ENCODE measurements at regions not wholly inside any gene's neighbourhood (a gene's known extent, or its start where the extent isn't known, plus 50 kb on each side); places are given as distances from the start of the nearest gene placed in this dataset.
A peak's percentile ranks its signal among the peaks of the same experiment; 100 is the strongest.

DNA sequence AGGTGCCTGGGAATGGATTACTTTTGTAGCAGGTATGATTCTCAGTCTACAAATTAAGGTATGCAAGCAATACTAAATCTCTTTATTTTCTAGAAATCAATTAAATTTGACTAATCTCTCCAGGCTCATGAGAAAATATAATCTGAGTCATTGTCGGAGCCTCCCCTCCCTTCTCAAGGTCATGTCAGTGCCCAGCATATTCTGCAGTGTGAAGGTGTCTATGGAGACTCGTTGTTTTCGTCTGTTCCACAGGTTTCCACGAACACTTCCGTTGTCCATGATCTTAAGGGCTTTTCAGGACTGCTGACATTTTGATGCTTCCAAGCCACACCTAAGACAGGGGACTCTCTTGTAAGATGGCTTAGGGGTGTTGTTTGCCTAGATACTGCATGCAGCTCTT is 56.6 kb upstream of the SCOC start:
- DNase-seq: no peak

DNA sequence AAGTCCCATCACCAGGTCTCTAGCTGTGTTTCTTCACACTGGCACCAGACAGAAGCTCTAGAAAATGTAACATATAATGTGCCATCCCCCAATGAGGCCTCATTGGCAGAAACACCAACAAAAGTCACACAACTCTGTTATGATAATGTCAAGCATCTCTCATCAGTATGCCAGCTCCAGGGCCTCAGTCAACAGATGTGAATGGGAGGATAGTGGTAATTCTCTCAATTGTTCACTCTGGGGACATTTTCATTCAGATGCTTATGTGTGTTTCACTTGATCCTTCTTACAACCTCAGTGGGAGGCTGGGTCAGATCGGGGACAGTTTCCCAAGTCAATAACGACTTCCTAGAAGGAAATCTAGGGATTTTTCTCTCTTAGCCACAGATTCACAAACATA is 57.5 kb upstream of the SCOC start:
- no peak for DNase-seq

DNA sequence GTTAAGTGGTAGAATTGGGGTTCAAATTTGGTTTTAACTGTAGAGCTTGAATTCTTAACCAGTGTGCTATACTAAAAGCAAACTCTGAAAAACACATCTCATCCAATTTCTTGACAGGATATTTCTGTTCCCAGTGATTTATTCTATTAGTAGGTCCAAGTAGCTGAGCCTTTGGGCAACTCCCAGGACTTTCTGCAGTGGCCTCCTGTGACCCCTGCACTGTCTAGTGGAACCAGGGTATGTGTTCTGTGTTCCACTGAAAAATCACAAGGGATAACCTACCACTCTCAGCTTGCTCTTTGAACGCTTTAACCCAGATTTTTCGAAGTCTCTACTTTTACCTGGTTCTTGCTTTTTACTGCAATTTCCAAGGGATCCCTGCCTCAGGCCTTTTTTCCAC is 58.0 kb upstream of the SCOC start:
- DNase-seq: no peak

DNA sequence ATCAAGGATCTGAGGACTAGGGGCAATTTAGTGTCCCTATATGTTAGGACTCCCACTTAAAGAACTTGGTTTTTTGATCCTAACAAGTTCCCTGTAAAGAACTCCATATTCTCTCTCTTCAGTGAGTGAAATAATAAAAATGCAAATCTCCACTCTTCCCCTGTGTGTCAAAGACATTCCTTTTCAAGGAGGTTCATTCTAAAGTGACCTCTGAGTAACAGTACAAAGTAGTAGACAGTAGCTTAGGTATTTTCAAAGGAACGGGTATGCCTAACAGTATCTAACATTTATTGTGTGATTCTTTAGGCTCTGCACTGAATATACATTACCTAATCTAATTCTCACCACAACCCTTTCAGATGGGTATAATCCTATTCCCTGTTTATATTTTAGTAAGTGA is 58.4 kb upstream of the SCOC start:
- no peak for DNase-seq

DNA sequence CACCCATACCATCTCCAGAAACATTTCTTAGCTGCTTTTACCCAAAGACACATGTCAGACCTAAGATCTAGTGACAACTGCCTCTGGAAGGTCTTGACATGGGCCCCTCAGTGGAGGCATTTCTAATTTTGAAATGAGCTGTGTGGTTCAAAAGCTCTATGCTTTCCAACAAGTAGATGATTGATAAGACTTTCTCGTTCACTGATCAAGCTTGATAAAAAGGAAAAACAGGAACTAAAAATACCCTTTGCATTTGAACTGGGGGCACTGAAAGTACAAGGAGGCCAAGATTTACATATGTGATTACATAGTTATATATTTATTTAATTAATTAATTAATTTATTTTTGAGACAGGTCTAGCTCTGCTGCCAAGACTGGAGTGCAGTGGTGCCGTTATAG is 61.3 kb upstream of the SCOC start:
- DNase-seq: no peak

DNA sequence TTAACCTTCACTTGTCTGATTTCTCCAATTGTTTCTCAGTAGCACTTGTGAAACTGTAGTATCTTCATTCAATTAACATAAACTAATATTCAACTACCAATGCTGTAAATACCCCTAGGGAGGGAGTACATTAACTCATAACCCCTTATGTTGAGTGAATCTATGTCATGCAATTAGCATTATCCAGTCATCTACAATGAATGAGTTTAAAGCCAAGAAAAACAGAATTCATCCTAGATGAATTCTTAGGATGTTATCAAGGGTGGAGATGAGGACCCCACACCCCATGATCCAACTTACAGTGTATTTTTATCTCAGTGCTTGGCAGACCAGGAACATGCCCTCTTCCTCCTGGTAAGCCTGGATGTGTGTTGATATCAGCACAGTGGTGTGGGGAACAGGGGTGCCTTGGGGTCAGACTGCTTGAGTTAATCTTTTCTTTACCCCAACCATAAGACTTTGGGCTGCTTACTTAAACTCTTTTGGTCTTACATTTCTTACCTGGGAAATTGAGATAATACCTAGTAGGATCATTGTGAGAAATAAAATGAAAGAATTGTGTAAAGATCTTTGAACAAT is 62.1 kb upstream of the SCOC start:
- DNase-seq: no peak

DNA sequence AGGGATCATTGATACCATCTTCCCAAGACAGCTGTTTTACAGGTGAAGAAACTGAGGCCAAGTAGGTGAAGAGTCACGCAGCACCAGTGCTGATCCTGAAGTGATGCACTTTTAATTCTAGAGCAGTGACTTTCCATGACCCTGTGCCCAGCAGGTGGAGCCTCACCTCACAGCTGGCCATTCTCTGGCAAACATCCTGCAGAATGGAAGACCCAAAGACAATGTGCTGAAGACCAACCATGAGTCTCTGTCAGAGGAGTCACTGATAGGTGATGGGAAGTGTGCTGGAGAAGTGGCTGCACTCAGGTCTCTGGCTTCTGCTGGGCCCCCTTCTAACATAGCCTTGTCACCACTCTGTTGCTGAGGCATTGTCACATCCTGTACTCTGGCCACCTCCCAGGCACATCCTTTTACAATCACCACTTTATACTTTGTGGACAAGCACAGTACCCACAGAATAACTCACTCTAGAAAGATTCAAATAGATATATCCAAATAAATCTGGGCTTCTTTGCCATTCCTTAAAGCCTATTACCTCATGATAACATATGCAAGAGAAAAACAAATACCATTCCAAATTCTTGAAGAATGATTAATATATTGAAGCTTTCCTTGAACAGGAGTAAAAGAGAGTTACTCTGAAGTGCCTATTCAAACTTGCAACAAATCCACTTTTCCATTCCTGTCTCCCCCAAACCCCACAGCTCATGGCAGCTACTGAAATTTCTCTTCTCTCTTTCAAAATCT is 64.1 kb upstream of the SCOC start:
- no peak for DNase-seq

DNA sequence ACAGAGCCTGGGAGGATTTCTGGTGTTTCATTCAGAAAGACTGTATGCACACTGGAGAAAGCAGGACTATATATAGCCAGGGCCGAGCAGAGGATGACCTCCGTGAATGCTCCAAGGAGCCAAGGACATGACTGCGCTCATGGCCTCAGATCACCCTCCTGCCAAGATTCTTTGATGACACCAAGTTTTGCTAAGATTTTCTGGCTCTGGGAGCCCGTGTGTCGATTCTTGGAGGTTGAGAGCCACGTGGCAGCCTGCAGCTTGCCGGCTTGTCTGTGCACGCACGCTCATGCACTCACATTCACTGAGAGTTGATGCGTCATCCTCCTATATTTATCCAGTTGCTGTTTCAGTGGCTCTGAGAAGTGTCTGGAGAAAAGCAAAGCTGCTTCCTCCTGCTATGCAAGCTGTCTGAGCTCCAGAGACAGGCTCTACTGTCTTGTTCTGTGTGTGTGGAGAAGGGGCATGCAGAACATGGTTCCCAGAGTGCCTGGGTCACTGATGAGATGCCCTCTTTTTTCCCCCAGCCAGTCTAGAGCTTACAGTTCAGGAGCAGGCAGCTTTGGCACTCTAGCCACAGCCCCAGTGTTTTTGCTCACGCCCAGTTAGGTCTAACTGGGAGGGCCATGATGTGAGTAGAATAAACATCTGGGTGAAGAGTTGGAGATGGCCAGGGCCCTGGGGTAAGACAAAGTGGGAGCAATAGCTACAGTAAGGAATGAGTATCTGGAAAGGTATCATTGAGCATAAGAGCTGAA is 64.9 kb upstream of the SCOC start:
- peak; percentile 15 to 17 for DNase-seq

DNA sequence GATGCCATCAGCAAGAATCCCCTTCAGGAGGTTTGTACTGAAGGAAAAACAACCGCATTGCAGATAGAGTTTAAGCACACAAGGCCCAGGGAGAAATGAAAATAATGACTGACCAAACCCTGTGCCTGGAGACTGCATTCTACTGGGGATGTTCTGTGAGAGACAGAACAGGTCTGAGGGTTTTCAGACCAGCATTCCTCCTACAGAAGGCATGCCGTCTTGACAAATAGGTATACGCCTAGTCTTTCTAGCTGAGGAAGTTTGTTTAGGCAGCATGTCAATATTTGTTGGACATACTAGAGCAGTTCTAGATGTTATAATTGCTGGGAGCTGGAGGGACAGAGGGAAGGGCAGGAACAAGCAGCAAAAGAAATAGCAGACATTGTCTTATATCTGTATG is 68.4 kb upstream of the SCOC start:
- DNase-seq: no peak

DNA sequence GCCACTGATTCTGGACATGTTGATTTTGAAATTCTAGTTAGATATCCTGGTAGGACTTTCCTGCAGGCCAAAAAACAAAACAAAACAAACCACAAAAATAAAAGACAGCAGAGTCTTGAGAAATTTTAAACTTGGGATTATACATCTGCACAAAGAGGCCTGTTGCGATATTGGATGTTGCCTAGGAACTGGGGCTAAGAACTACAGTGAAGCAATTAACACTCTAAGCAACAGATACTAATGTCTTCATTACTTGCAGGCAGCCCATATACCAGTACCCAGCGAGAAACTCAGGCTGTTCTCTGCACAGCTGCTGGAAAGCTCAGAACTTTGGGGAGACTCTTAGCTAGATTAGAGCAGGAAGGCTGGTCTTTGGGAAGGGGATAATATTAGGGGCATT is 69.1 kb upstream of the SCOC start:
- no peak for DNase-seq

DNA sequence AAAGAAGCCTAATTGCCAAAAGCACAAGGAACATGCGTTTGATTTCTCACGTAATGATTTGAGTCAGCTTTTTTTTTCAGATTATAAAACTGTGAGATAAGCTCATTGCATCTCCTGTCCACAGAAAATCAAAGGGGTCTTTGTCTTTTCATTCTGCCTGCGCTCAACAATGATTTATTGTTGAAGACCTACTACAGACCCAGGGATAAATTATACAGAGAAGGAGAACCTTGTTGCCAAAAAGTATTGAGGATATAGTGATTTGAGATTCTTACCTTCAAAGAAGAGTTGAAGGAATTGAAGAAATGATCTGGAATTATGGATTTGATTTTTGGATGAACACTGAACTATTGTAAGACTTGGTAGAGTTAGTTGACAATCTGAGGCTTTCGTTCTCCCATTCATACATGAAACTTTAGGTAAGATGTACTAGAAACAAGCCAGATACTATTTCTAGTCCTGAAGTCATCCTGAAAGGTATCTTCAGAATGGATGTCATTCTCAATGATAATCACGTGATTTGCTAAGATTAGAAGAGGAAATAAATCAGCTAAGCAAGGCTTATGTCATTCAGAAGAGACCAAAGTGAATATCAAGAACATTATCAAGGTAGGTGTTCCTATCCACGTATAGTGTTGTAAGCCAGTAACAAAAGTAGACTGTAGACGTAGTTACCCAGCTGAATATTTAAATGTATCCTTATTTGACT is 71.1 kb upstream of the SCOC start:
- DNase-seq: no peak

DNA sequence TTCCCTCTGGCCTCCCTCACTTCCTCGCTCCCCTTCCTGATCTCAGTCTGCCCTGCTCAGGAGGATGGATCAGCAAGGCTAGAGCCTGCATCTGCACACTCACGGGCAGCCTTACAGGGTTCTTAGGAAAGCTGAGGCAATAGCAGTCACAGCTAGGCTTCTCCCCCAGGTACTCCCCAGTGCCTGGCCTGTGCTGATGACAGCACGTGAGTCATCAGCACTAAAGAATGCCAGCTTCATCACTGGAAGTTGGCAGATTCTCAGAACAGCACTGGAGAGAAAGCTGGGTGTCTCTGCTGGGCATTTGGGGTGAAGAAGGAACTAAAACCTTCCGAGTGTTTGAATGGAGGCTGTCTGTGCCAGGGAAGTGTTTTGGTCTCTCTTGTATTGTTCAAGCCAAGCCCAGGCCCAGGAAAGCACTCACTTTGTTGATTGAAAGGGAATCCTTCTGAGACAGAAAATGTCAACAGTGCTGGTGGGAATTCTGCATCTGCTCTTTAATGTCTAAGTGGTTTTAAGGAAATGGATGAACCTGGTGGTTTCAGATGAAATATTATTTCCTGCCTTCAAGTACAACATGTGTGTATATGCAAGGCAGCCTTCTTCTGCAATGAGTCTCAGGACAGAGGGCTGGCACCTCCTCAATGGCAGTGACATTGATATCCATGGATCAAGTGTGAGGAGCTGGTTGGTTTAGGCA is 73.0 kb upstream of the SCOC start:
- no peak for DNase-seq

DNA sequence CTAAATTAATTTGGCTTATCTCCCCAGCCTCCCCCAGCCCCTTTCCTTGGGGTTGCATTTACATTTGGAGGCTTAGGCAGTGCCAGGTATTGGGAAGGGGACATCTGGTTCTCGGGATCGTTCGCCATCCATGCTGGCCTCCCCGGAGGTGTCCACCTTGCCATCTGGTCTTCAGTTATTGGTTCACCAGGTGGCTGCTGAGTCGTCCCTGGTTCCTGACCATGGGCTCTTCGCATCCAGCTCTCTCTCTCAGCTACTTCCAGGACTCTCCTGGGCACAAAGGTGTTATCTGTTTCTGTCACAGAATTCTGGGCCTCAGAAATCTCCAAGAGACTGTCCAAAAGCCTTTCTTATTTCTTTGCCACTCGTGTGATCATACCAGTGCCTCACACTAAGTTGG is 75.4 kb upstream of the SCOC start:
- DNase-seq: no peak

DNA sequence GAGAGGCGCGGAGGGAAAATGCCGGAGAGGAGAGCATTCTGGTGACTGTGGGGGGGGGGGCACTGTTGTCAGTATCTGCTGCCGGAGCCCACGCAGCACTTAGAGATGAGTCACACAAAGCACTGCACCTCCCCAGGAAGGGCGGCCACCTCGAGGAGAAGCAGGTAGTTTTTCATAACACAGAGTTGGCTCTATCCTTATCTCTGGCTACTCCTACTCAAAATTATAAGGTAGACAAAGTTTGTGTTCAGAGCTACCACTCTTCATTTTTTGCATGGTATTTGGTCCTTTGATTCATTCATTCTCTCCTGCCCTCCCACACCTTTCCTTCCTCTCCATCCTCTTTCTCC is 76.2 kb upstream of the SCOC start:
- DNase-seq: no peak

DNA sequence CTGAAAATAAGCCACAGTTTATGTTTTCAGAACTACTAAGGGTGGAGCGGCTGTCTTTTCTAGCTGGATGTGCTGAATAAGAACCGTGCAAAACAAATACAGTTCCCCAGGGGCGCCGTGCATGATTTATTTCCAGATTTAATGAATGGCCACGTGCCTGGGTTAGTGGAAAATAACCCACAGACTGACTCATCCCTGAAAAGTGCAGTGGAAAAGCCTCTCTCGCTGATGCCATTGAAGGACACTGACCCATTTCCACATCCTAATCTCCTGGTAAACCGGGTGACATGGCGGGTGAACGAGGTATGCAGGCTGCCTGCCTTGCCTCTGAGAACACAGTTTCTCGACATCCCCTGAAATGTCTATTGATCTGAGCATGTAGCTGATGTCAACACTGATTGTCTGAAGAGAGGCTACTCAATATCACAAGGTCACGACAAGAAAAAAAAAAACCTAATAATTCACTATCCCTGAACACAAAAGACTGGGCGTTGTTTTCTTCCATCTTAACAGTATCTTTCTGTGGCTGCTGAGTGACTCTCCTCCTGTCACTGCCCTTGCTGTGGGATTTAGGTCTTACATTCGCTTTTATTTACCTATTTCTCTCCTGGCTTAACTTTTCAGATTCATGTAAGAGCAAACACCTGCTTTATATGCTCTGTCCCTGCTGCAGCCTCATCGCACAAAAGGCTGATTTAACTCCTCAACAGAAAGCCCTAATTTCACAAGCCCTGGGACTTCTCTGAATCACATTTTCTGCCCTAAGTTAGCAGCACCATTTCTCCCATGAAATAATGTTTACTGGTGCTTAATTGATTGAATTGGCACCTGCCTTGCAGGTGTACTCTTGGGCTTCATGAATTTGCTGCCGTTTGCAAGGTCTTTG is 76.9 kb upstream of the SCOC start:
- no peak for DNase-seq

DNA sequence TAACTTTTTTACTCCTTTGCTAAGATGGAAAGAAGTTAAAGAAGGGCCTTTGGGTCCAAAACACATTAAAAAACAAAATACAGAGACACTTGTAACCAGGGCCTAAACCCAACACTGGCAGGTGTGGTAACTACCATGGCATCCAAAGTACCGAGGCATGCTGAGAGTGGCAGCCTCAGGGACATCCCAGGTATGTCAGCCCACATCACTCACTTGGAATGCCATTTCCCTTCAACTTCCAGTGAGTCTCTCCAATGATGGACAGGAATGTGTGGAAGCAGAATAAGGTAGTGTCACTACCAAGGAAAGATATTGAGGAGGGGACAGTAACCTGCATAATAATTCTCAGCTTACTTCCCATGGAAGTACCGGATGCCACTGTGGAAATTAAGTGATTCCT is 79.5 kb upstream of the SCOC start:
- DNase-seq: no peak

DNA sequence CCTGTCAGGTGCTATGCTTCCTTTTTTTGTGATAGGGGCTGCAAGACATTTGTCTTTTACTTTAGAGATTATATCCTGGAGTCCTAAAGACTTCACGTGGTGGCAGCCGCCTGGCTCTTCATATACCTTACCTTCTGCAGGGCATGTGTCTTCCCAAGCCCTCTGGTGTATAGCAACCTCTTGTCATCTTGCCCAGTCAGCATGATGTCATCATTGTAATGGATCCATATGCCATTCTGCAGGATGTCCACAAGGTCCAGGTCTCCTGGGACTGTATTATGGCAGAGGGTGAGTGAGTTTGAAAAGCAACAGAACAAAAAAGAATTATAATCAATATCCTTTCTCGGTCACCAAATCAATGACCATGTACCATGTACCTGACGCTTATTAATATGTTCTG is 82.2 kb upstream of the SCOC start:
- DNase-seq: no peak

DNA sequence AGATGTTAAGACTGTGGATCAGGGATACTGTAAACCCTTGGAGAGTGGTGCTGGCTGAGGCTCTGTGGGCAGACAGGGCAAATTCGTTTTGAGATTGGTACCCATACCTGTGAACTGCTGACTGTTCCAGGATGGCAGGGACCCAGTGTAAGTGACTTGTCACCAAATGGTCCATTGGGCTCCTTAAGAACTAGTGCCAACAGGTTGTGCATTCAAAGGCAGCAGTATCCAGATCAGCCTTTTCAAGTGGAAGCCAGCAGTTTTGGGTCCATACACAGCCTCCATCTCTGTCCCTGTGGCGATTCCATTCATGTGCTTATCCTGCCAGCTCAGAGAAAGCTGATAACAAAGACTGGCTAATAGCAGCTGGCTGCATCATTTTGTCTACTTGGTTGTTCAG is 84.0 kb upstream of the SCOC start:
- no peak for DNase-seq

DNA sequence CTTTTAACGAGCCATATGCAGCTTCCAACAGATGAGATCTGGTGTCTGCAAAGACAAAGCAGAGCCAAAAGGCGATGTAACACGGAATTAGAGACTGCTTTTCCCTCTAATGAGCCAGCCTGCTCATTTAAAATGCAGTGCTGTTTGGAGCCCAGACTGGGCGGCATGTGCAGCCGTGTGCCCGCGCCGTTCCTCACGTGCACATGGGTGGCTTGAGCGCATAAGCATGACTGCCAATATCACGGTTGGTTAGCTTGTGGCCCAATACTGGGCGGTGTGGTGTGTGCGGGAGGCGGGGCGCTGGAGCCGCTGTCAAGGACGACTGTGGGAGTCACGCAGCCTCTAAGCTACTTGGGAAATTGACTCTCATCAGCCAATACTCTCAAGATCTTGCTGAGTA is 87.0 kb upstream of the SCOC start:
- DNase-seq: no peak

DNA sequence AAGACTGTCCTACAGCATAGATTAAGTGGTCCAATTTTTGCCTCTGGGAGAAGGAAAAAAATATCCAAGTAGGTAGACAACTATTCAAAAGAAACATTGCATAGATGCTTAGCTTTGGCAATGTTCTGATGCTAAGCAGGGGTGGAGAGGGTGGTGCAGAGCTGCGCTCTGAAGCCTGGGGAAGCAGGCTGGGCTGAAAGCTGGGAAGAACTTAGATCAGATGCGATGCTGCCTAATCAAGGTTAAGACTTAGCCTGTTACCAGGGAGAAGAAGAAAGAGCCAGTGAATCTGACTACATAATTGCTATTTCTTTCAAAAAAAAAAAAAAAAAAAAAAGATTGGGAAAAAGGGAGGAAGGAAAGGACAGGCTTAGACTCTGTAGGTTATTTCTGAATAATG is 89.0 kb upstream of the SCOC start:
- no peak for DNase-seq
